GM13976 (cell line): ENCODE measurements at regions not wholly inside any gene's neighbourhood (a gene's known extent, or its start where the extent isn't known, plus 50 kb on each side); places are given as distances from the start of the nearest gene placed in this dataset.

Experiments
- DNase-seq: peaks from one replicate; pipeline ENCODE4 v3.0.0; 2012; ENCODE audit warnings: low spot score
- in situ Hi-C: fragments of 300-500 bp; cut with MboI; formaldehyde crosslinking; loops from one replicate; pipeline ENCODE4 v1.12.0; 2022; ENCODE audit warnings: low sequenced_read_pairs, mixed read lengths, inconsistent platforms; ENCODE audit not compliant: unreplicated experiment
- TF ChIP-seq, protein P1 (sequence below): IDR thresholded peaks from 2 replicates; pipeline ENCODE4 v1.5.1; 2012; ENCODE audit warnings: borderline replicate concordance, mild to moderate bottlenecking; ENCODE audit not compliant: insufficient read depth; ENCODE audit errors: extremely low read depth, missing control alignments, control extremely low read depth

DNA sequence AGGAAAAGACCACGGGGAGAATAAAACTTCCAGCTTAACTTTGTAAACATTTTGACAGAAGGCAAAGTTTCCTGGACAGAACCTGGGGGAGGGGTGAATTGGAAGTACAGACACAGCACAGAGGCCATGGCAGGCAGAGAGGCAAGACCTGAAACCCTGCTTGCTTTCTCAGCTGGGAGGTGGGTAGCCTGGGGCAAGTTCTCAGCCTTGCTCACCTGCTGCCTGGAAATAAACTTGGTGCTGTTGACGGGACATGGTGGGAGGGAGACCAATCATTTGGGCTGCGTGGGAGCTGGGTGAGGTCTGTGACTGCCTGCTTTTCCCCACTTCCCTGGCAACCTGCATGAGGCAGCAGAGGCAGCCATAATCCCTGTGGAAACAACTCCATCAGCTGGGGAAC, 221.3 kb downstream of the MOXD1 start:
- in situ Hi-C loops, result no loop called here
- DNase-seq, result no peak
- TF ChIP-seq, protein P1, sequence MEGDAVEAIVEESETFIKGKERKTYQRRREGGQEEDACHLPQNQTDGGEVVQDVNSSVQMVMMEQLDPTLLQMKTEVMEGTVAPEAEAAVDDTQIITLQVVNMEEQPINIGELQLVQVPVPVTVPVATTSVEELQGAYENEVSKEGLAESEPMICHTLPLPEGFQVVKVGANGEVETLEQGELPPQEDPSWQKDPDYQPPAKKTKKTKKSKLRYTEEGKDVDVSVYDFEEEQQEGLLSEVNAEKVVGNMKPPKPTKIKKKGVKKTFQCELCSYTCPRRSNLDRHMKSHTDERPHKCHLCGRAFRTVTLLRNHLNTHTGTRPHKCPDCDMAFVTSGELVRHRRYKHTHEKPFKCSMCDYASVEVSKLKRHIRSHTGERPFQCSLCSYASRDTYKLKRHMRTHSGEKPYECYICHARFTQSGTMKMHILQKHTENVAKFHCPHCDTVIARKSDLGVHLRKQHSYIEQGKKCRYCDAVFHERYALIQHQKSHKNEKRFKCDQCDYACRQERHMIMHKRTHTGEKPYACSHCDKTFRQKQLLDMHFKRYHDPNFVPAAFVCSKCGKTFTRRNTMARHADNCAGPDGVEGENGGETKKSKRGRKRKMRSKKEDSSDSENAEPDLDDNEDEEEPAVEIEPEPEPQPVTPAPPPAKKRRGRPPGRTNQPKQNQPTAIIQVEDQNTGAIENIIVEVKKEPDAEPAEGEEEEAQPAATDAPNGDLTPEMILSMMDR, result no peak

DNA sequence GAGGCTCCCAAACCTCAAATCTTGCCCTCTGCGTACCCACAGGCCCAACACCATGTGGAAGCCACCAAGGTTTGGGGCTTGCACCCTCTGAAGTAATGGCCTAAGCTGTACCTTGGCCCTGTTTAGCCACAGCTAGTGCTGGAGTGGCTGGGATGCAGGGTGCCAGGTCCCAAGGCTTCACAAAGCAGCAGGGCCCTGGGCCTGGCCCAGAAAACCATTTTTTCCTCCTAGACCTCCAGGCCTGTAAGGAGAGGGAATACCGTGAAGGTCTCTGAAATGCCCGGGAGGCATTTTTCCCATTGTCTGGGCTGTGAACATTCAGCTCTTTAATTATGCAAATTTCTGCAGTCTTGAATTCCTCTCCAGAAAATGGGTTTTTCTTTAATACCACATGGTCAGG, 223.7 kb upstream of the CCN2 start:
- in situ Hi-C loops, result no loop called here
- DNase-seq, result no peak
- TF ChIP-seq, protein P1, result no peak

DNA sequence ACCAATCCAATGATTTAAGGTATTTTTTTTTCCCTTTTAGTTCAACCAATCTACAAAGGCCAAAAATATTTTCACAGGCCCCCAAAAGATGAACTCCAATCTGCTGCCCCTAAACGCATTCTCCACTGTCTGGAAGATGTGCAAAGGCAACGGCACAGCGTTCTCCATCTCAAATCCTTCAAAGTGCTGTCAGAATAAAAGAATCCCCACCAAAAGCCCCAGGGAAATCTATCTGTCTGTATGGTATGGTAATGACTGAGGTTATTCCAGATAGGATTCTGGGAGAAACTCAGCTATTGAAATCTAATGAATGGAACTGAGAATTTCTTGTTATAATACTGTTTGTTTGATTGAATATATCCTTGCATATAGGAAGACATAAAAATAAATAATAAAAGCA, 217.8 kb upstream of the CCN2 start:
- TF ChIP-seq, protein P1, result no peak
- no peak for DNase-seq
- in situ Hi-C loops, result no loop called here

DNA sequence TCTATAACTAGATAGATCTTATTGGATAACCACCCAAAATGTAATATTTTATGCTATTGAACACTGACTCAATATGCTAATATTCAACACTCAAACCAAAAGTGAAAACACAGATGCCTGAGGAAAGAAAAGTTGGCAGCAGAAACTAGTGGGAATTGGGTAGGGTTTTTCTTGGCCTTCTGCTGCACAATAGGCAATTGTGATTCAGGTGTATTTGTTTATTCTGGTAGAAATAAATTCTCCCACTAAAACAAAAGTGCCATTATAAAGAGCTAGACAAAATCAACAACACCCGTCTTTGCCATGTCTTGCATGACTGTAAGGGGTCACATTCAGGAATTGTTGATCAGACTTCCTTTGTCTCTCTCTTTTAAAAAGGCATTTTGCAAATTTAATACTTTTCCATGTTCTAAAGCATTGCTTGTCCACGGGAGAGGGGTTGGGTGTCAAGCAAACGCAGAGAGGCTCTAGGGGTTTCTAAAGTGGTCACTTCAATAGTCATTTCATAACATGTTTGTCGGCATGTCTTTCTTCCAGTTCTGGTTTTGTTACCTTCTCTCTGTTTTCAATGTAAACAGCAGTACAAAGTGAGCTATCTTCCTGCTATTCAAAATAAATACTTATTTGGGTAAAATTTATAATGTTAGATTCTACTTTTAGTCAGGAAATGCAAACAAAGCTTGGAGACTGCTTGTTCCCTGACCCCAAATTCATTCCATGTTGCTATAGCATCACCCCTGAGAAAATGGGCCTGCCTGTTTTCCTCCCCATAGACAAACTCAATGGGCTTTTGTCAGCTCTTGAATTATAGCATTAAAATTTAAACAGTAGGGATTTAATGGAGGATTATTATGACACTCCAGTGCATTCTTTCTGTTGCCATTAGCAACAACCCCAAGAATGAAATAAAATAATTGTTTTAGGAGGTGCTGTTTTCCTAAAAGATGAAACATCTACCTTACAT, 217.0 kb upstream of the CCN2 start:
- in situ Hi-C loops, result no loop called here
- no peak for DNase-seq
- TF ChIP-seq, protein P1, result no peak

DNA sequence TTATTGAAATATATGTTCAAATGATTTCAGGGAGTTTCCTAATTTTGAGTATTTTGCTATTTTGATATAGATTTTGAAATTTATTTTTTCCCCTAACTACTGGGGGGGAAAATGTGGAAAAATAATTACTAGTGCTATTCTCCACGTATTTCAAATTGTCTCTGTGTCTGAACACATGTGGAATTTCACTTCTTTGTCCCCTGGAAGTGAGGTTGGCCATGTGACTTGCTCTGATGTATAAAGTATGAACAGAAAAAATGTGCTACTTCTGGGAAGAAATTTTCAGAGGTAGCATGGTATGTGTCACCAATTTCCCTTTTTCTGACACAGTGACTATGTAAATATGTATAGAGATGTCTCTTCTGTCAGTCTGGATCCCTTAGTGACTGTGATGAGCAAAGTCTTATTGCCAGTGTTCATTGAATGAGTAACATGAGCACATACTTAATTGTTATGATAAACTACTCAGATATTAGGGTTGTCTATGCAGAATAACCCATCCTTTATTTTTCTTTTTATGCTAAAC, 215.4 kb upstream of the CCN2 start:
- TF ChIP-seq, protein P1, result no peak
- DNase-seq, result no peak
- in situ Hi-C loops, result no loop called here

DNA sequence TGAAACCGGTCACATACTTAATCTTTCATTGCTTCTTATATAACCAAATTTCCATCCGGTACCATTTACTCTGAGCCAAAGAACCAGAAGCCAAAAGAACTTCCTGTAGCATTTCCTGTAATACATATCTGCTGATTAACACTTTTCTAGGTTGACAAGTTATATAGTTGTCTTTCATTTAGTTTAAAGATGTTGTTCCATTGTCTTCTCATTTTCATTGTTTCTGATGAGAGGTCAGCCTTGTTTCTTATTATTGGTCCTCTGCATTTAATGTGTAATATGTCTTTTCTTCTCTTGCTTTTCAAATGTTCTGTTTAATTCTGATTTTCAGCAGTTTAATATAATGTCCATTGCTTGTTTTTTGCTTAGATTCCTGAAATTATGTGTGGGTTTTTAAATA, 214.5 kb upstream of the CCN2 start:
- in situ Hi-C loops, result no loop called here
- TF ChIP-seq, protein P1, result no peak
- DNase-seq, result no peak

DNA sequence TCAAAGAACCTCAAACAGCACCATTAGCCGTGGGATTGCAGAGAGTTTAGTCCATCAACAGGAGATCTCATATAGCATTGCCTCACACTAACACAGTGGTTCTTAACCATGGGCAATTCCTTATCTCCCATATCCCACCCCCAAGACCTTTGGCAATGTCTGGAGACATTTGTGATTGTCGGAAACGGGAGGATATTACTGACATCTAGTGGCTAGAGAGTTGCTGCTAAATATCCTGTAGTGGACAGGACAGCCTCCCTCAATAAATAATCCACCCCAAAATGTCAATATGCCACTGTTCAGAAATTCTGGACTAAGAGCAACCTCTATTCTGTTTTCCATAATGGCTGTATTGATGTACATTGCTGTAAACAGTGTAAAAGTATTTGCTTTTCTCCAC, 210.1 kb upstream of the CCN2 start:
- no peak for DNase-seq
- in situ Hi-C loops, result no loop called here
- TF ChIP-seq, protein P1, result no peak
